ENCODE measurements at regions not wholly inside any gene's neighbourhood (a gene's known extent, or its start where the extent isn't known, plus 50 kb on each side); places are given as distances from the start of the nearest gene placed in this dataset.
"Not testable (repeated sequence)": the region's sequence is repeated elsewhere in the genome, so short reads cannot be mapped to it uniquely, and the experiment has no call there.

DNA sequence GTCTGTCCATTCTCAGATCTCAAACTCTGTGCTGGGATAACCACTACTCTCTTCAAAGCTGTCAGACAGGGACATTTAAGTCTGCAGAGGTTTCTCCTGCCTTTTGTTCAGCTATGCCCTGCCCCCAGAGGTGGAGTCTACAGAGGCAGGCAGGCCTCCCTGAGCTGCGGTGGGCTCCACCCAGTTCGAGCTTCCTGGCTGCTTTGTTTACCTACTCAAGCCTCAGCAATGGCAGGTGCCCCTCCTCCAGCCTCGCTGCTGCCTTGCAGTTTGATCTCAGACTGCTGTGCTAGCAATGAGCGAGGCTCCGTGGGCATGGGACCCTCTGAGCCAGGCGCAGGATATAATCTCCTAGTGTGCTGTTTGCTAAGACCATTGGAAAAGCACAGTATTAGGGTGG lies 53.1 kb upstream of the HUNK start:
- DNase-seq (ENCODE audit: low spot score), result not testable (repeated sequence)

DNA sequence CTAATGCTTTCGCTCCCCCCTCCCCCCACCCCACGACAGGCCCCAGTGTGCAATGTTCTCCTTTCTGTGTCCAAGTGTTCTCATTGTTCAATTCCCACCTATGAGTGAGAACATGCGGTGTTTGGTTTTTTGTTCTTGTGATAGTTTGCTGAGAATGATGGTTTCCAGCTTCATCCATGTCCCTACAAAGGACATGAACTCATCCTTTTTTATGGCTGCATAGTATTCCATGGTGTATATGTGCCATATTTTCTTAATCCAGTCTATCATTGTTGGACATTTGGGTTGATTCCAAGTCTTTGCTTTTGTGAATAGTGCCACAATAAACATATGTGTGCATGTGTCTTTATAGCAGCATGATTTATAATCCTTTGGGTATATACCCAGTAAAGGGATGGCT lies 58.5 kb upstream of the HUNK start:
- not testable (repeated sequence) for DNase-seq (ENCODE audit: low spot score)

DNA sequence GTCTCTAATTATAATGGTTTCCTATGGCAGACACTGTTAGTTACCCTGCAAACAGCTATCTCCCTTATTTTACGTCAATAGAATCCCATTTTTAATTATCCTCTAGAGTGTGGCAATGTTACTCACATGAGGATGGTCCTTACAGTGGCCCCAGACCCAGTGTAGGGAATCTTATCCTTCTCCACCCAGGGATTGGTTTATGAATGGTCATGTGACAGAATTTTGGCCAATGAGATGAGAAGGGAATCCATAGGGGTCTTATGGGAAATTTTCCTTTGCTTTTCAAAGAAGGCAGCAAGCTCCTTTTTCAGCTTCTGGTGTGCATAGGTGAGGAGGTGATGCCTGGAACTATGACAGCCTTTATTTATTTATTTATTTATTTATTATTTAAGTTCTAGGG lies 59.0 kb upstream of the HUNK start:
- no peak for DNase-seq (ENCODE audit: low spot score)

DNA sequence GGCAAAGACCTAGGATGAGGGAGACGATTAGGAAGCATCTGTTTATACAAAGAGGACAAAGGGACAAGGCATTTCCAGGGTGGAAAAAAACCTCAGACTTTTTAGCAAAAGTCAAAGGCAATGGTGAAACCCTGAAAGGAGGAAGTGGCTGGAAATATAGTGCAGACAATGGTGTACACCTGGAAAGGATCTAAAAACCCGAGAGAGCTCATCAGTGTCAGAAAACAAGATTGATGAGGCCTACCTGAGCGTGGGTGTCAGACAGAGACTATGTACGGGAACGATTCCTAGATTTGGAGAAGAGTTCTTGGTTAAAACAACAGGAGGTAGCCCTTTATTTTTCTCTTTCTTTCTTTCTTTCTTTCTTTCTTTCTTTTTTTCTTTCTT lies 68.8 kb upstream of the HUNK start:
- DNase-seq (ENCODE audit: low spot score), result no peak

DNA sequence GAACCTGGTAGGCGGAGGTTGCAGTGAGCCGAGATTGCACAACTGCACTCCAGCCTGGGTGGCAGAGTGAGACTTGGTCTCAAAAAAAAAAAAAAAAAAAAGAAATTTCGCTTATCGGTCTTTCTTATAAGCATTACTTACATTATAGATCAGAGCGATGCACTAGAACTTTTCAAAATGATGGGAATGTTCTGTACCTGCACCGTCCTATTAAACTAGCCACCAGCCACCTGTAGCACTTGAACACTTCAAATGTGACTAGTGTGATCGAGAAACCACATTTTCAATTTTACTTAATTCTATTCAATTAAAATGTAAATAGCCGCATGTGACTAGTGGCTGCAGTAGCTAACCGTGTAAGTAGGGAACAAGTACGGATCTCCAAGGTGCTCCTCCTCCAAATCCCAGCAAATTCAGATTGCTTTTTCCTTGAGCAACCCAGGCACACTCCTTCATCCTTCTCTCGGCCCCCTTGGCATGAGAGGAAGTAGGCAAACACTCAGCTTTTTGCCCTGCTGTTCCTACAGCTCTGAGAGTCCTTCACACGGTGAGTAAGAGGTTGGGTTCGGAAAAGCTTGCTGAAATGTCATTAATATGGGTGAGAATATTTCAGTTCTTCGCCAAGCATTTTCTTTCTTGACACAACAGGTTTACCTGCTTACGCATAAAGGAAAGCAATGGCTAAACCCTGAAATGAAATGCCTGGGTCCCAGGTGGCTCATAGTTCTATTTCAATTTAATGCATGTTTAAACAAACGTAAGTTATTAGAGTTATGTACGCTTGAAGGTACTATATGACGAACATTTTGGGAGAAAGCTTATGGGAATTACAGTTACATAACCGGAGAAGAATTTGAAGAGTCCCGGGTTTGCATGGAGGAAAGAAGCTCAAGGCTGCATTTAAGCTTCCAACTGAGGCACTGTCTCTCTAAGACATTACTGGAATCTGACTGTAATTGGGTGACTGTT lies 69.5 kb upstream of the HUNK start:
- no peak for DNase-seq (ENCODE audit: low spot score)

DNA sequence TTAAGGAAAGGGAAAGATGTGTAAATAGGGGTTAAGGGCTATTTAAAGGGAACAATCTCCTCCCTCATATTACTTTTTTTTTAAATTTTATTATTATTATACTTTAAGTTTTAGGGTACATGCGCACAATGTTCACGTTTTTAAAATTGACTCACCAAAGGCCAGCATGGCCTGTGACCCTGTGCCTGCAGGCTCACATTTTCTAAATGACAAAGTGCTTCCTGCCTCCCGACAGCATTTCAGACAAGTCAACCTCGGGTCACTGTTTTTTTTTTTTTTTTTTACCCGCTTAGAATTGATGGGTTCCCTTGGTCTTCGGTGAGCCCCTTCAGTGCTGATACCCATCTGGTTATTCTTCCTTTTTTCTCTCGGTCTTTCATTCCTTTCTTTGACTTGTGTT lies 70.4 kb upstream of the SCAF4 start:
- no peak for DNase-seq (ENCODE audit: low spot score)

DNA sequence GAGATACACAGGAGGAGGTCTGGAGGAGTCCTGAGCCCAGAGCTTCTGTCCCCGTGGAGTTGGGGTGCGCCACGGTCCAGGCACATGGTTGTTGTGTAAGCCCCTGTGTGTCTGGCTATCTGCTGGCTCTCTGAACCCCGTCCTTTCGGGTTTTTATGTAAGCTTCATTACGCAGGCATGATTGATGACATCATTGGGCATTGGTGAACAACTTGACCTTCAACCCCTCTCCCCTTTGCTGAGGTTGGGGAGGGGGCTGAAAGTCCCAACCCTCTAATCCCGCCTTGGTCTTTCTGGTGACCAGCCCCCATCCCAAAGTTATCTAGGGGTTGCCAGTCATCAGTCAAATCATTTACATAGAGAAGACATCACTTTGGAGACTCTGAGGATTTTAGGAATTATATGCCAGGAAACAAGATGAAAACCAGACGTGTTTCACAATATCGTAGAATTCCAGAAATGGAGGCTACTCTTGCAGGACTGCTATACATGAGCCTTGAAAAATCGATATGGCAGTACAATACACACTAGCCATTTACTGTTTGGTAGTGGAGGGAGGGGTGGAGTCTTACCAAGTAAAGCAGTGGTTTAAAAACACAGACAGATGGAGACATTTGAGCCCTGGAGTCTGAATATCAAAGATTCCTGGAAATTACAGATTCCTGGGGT lies 69.8 kb upstream of the SCAF4 start:
- DNase-seq (ENCODE audit: low spot score), result no peak

DNA sequence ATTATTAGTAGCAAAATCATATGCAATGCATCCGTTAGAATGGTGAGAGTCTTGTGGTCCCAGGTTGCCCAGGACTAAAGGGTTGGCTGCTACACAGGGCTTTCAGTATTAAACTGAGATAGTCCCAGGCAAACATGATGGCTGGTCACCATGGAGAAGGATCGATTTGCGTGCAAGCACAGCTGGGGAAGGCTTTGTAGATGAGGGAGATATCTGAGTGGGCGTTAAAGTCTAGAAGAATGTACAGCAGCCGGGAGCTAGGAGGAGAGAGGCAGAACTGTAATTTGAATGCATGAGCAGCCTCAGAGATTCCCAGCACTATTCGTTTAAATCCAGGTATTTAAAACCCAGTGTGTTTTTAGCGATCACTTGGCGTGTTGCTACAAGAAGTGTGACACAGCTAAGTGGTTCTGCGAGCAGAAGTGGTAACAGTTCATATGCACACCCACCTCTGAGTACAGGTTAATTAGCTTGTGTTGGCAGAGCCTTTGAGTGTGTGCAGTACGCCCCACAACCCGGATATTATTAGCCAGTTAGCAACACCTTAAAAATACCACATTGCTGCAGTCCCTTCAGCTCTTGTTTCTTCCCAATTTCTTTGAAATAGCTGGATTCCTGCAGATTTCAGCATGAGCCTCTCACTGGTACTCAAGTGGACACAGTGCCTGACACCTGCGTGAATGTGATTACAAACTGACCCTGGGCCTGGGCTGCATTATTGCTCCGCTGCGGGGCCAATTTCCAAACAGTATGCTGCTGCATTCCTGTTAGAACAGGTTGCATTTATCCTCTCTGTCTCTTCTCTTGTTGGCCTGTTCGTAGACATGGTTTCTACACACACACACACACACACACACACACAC lies 67.2 kb upstream of the SCAF4 start:
- DNase-seq (ENCODE audit: low spot score), result no peak

DNA sequence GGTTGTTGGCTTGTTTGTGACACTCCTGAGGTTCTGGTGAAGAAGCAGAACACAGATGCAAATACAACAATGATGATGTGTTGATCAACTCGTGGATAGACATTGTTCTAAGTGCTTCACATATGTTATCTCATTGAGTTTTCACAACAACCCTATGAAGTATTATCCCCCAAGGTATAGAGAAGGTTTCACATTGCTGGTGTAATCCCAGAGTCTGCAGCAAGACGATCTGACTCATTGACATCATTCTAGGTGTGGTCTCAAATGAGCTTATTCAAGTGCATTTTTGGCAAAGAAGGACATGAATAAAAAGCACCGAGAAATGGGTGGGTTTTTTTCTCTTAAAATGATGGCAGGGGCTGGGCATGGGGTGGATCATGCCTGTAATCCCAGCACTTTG lies 64.1 kb upstream of the SCAF4 start:
- no peak for DNase-seq (ENCODE audit: low spot score)

DNA sequence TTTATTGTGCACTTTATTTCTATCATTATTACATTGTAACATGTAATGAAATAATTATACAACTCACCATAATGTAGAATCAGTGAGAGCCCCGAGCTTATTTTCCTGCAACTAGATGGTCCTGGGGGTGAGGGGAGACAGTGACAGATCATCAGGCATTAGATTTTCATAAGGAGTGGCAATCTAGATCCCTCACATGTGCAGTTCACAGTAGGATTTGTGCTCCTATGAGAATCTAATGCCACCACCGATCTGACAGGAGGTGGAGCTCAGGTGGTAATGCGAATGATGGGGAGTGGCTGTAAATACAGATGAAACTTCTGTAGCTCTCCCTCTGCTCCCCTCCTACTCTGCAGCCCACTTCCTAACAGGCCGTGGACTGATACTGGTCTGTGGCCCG lies 58.5 kb upstream of the SCAF4 start:
- DNase-seq (ENCODE audit: low spot score), result not testable (repeated sequence)

DNA sequence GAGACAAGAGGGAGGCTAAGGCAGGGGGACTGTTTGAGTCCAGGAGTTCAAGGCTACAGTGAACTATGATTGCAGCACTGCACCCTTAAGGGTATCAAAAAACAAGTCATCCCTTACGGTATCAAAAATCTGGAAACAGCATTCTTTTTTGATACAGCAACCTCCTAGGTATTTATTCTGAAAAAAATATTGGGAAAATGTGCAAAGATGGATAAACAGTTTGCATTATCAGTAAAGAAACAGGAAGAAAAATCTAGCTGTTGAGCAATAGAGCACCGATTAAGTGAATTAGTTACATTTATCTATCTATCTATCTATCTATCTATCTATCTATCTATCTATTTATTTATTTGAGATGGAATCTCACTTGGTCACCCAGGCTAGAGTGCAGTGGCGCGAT lies 56.7 kb upstream of the SCAF4 start:
- DNase-seq (ENCODE audit: low spot score), result no peak

DNA sequence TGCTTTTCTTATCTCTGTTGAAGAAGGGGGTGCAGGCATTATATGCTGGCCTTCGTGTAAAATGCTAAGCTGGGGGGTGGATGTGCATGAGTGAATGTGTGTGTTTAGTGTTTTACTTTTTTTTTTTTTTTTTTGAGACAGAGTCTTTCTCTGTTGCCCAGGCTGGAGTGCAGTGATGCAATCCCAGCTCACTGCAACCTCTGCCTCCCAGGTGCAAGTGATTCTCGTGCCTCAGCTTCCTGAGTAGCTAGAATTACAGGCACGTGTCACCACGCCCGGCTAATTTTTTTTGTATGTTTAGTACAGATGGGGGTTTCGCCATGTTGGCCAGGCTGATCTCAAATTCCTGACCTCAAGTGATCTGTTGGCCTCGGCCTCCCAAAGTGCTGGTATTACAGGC lies 55.8 kb upstream of the SCAF4 start:
- not testable (repeated sequence) for DNase-seq (ENCODE audit: low spot score)

DNA sequence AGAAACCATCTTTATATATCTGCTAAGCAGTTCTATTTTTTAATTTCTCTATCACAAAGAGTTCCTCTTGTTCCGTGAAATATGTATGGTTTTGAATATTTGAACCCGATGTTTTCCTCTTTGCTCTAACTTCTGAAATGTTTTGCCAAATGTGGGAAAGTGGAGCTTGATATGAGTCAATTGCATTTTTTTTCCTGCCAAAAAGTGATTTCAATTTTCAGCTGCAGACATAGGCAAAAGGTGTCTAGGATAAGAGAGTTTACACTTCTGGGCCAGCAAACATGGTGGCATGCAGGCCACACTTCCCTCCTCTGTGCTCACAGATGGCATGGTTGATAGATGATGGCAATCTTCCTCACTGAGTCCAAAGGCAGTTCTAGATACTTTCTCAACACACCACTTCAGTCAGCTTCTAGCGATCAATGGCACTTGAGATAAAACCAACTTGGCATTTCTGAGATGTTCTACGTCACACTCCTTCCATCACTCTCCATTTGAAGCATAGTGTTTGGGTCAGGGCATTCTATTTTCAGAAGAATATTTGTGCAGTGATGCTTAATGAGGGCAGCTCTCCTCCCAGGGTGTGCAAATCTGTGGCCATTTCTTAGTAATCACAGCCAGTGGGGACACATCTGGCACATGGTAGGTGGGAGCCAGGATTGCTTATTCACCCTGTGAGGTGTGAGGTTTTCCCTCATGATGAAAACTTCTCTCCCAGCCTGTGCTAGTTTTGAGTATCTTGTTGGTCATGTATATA lies 54.4 kb upstream of the SCAF4 start:
- DNase-seq (ENCODE audit: low spot score), result no peak

DNA sequence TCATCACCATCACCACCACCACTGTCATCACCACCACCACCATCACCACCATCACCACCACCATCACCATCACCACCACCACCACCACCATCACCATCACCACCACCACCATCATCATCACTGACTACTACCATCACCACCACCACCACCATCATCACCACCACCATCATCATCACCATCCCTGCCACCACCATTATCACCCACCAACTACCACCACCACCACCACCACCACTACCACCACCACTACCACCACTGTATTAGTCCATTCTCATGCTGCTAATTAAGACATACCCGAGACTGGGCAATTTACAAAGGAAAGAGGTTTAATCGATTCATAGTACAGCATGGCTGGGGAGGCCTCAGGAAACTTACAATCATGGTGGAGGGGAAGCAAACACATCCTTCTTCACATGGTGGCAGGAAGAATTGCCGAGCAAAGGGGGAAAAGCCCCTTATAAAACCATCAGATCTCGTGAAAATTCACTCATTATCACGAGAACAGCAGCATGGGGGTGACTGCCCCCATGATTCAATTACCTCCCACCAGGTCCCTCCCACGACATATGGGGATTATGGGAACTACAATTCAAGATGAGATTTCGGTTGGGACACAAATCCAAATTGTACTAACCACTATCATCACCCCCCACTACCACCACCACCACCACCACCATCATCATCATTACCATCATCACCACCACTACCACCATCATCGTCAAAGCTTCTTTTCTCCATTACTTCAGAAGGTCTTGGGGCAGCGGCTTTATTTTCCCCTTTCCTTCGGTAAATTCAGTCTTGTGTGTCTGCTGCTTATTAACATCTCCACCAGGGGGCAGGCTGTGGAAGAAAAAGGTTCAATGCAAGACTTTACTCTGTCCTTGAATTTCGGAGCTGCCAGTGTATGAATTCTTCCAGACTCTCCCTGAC lies 53.6 kb upstream of the SCAF4 start:
- peak; percentile 76 for DNase-seq (ENCODE audit: low spot score)

DNA sequence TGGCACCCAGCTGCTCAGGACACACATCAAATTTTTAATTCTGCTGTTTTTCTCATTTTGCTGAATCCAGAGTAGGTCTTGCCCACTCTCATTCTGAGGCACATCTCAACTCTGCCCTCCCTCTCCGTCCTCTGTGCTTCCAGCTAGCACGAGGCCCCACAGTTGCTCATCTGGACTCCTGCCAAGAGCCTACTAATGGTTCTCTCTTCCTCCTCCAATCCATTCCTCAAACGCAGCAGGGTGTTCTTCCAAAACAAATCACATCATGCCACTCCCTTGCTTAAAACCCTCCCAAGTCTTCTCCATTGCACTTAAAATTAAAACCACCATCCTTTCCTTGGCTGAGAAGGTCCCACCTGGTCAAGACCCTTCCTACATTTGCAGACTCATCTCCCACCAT lies 49.8 kb upstream of the SCAF4 start:
- peak; percentile 61 for DNase-seq (ENCODE audit: low spot score)

All from H4 (cell line).